HepG2 (cell line): ENCODE measurements at regions not wholly inside any gene's neighbourhood (a gene's known extent, or its start where the extent isn't known, plus 50 kb on each side); places are given as distances from the start of the nearest gene placed in this dataset.

Source experiments
- ATM ChIP-seq: fragments of 450-650 bp; IDR thresholded peaks from 2 replicates; pipeline ENCODE4 v1.7.1; 2017; ENCODE audit warnings: mild to moderate bottlenecking, borderline replicate concordance
- CTCF ChIP-seq: sonication (generic); formaldehyde crosslinking; IDR thresholded peaks from 2 replicates; pipeline ENCODE4 v1.5.0; 2020; ENCODE audit warnings: mild to moderate bottlenecking, missing genetic modification reagents, moderate library complexity
- FLYWCH1 ChIP-seq: sonication (generic); formaldehyde crosslinking; IDR thresholded peaks from 2 replicates; pipeline ENCODE4 v1.8.1; 2023; ENCODE audit warnings: mild to moderate bottlenecking, missing genetic modification reagents
- POLR2AphosphoS5 ChIP-seq: IDR thresholded peaks from 2 replicates; pipeline ENCODE4 v1.6.1; 2012; ENCODE audit warnings: low read depth, low read length
- SP2 ChIP-seq: sonication (generic); formaldehyde crosslinking; IDR thresholded peaks from 2 replicates; pipeline ENCODE4 v1.5.1; 2020; ENCODE audit warnings: mild to moderate bottlenecking, missing genetic modification reagents
- ZNF501 ChIP-seq: sonication (generic); formaldehyde crosslinking; IDR thresholded peaks from 2 replicates; pipeline ENCODE4 v1.5.1; 2020; ENCODE audit warnings: mild to moderate bottlenecking, moderate library complexity, missing genetic modification reagents

- TF ChIP-seq ATM (no peak), FLYWCH1 (CRISPR knock-in tag) (peak; percentile 88; the same call in 1 of the 2 replicates), CTCF (CRISPR knock-in tag) (no peak), ZNF501 (CRISPR knock-in tag) (no peak), POLR2AphosphoS5 (no peak), SP2 (CRISPR knock-in tag) (no peak)
These were observed 461.0 kb downstream of the GBE1 start for GRCh38 chr3:81300324-81300927.
